CD4-positive, alpha-beta T cell (primary cell): ENCODE measurements at regions not wholly inside any gene's neighbourhood (a gene's known extent, or its start where the extent isn't known, plus 50 kb on each side); places are given as distances from the start of the nearest gene placed in this dataset.
A peak's percentile ranks its signal among the peaks of the same experiment; 100 is the strongest.

Experiments used
- ATAC-seq: fragments of 200-7000 bp; cut with Tn5 transposase; one replicate; pipeline ENCODE4 v1.10.0; 2022; ENCODE audit warnings: mild to moderate bottlenecking; ENCODE audit not compliant: poor library complexity
- CTCF ChIA-PET: fragments of 350-600 bp; sonication (Branson Sonifier 250); formaldehyde crosslinking; loops from one replicate; lab custom pipeline; 2021; ENCODE audit warnings: antibody characterized with exemption, inconsistent platforms; lab: Charles Lee
- POLR2A ChIA-PET: fragments of 350-600 bp; sonication (Branson Sonifier 250); formaldehyde crosslinking; loops from one replicate; lab custom pipeline; 2021; ENCODE audit warnings: antibody characterized with exemption, inconsistent platforms; lab: Charles Lee
- DNase-seq, 14 experiments: peaks; one replicate each; pipeline ENCODE4 v3.0.0-alpha.2; 2013 to 2020; ENCODE audit warnings: mixed read lengths in 2 of 14
- H3K27ac ChIP-seq, 2 donors: one replicate each; pipeline versions ENCODE4 v1.5.1 to v1.7.0; 2013; ENCODE audit warnings: low read length in 2 of 2, low read depth in 1 of 2, mild to moderate bottlenecking in 1 of 2
- H3K27me3 ChIP-seq, 2 experiments: 1 replicate in 1 of 2; 2 replicates in 1 of 2; pipeline versions ENCODE4 v1.6.1 to v1.7.0; 2013; ENCODE audit warnings: low read length in 2 of 2, control low read depth in 1 of 2, mild to moderate bottlenecking in 1 of 2, moderate library complexity in 1 of 2; ENCODE audit not compliant: insufficient read depth in 2 of 2, control insufficient read depth in 1 of 2
- H3K36me3 ChIP-seq: one replicate; pipeline ENCODE4 v1.6.1; 2013; ENCODE audit warnings: low read length, control low read depth; ENCODE audit not compliant: insufficient read depth
- H3K4me1 ChIP-seq: one replicate; pipeline ENCODE4 v1.6.1; 2013; ENCODE audit warnings: low read length, control low read depth; ENCODE audit not compliant: insufficient read depth
- H3K4me3 ChIP-seq: one replicate; pipeline ENCODE4 v1.5.1; 2013; ENCODE audit warnings: mild to moderate bottlenecking, low read length, moderate library complexity
- H3K9me3 ChIP-seq, 2 experiments: 1 replicate in 1 of 2; 2 replicates in 1 of 2; pipeline versions ENCODE4 v1.6.1 to v1.7.0; 2013; ENCODE audit warnings: low read length in 2 of 2, mild to moderate bottlenecking in 2 of 2, control low read depth in 1 of 2, moderate library complexity in 1 of 2; ENCODE audit not compliant: control insufficient read depth in 1 of 2, insufficient read depth in 1 of 2
- H3K27ac Mint-ChIP-seq: one replicate; pipeline ENCODE4 v1.8.0; 2020; ENCODE audit warnings: mixed read lengths
- H3K27me3 Mint-ChIP-seq: one replicate; pipeline ENCODE4 v1.8.0; 2021; ENCODE audit warnings: mixed read lengths
- H3K36me3 Mint-ChIP-seq: one replicate; pipeline ENCODE4 v1.8.0; 2021; ENCODE audit warnings: low read depth, mixed read lengths
- H3K4me1 Mint-ChIP-seq: one replicate; pipeline ENCODE4 v1.8.0; 2021; ENCODE audit warnings: low read depth, mixed read lengths
- H3K4me3 Mint-ChIP-seq: one replicate; pipeline ENCODE4 v1.8.0; 2020; ENCODE audit warnings: mild to moderate bottlenecking, mixed read lengths
- H3K9me3 Mint-ChIP-seq: one replicate; pipeline ENCODE4 v1.8.0; 2020; ENCODE audit warnings: mixed read lengths
- intact Hi-C, 2 experiments: fragments of 100-400 bp; cut with DNase I in 1 of 2; cut with micrococcal nuclease in 1 of 2; formaldehyde crosslinking; loops; one replicate each; pipeline versions ENCODE4 v1.15.1 to v1.9.0; 2023 to 2025; cut with DNase I, micrococcal nuclease
- TF ChIP-seq, protein P1 (sequence below): fragments of 200-600 bp; IDR thresholded peaks from one replicate; pipeline ENCODE4 v1.8.0; 2022; ENCODE audit warnings: antibody characterized with exemption, mild to moderate bottlenecking

- Mint-ChIP-seq H3K27ac (no peak overlapping the region), H3K36me3 (no peaks in the 10 kb centered on the region), H3K4me3 (no peak overlapping the region), H3K27me3 (no peaks in the 10 kb centered on the region), H3K9me3 (no peaks in the 10 kb centered on the region), H3K4me1 (no peaks in the 10 kb centered on the region)
- Histone ChIP-seq H3K27ac (no peak overlapping the region), H3K9me3 (no peaks in the 10 kb centered on the region), H3K36me3 (no peaks in the 10 kb centered on the region), H3K4me3 (no peak overlapping the region), H3K4me1 (no peaks in the 10 kb centered on the region), H3K27me3 (no peaks in the 10 kb centered on the region)
- TF ChIP-seq, protein P1, sequence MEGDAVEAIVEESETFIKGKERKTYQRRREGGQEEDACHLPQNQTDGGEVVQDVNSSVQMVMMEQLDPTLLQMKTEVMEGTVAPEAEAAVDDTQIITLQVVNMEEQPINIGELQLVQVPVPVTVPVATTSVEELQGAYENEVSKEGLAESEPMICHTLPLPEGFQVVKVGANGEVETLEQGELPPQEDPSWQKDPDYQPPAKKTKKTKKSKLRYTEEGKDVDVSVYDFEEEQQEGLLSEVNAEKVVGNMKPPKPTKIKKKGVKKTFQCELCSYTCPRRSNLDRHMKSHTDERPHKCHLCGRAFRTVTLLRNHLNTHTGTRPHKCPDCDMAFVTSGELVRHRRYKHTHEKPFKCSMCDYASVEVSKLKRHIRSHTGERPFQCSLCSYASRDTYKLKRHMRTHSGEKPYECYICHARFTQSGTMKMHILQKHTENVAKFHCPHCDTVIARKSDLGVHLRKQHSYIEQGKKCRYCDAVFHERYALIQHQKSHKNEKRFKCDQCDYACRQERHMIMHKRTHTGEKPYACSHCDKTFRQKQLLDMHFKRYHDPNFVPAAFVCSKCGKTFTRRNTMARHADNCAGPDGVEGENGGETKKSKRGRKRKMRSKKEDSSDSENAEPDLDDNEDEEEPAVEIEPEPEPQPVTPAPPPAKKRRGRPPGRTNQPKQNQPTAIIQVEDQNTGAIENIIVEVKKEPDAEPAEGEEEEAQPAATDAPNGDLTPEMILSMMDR, result no peak
- no peak for DNase-seq
- ChIA-PET CTCF (no interaction called here), POLR2A (no interaction called here)
- intact Hi-C loops, result no loop called here
- no peak for ATAC-seq
These were observed 450.3 kb upstream of the GJE1 start for GRCh38 chr6:141682391-141682790.

GRCh38 chr6:141677598-141678211, 455.0 kb upstream of the GJE1 start:
- H3K27me3 Mint-ChIP-seq, result no peaks in the 10 kb centered on the region
- H3K36me3 Mint-ChIP-seq, result no peaks in the 10 kb centered on the region
- Histone ChIP-seq H3K27me3 (no peaks in the 10 kb centered on the region), H3K36me3 (no peaks in the 10 kb centered on the region), H3K4me1 (no peaks in the 10 kb centered on the region), H3K4me3 (no peak overlapping the region), H3K27ac (no peak overlapping the region), H3K9me3 (no peaks in the 10 kb centered on the region)
- no peaks in the 10 kb centered on the region for H3K4me1 Mint-ChIP-seq
- TF ChIP-seq, protein P1, result peak; percentile 52
- ATAC-seq (no peak), DNase-seq (peak in 3 of 14 experiments; percentile 17 to 44 (median 35))
- no peaks in the 10 kb centered on the region for H3K9me3 Mint-ChIP-seq
- no peak overlapping the region for H3K27ac Mint-ChIP-seq
- intact Hi-C loops, result loop anchor here (2.0 to 5.0 kb wide), 2 partner anchors 435 to 530 kb away; no protein-coding TSS in a partner anchor
- POLR2A ChIA-PET, result interaction anchor here (0.7 kb wide), 1 partner anchor 720 kb away, joined by 3 read pairs; no protein-coding TSS in a partner anchor
- no peak overlapping the region for H3K4me3 Mint-ChIP-seq
- CTCF ChIA-PET, result no interaction called here

DNA sequence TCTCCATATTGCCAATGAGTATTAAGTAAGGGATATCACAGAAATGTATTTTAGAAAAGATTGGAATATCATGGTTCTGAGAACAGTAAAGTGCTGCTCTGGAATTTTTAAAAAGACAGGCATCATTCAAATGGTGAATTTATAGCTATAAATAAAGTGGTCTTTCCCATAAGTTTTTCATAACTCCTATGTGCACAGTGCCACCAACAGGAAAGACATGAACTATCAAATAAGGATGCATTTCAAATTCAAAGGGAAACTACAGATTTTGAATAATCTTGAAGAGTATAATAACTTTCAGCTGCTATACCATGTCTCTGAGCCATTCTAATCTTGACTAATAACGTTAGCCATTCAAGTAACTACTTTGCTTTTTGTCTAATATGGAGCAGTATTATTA, 456.8 kb upstream of the GJE1 start:
- no peaks in the 10 kb centered on the region for H3K36me3 ChIP-seq
- POLR2A ChIA-PET, result no interaction called here
- TF ChIP-seq, protein P1, result no peak
- H3K36me3 Mint-ChIP-seq, result no peaks in the 10 kb centered on the region
- no peaks in the 10 kb centered on the region for H3K9me3 ChIP-seq
- H3K4me3 Mint-ChIP-seq, result no peak overlapping the region
- H3K27me3 Mint-ChIP-seq, result peaks cover 5% of the 10 kb centered on the region
- CTCF ChIA-PET, result interaction anchor here (1.0 kb wide), 1 partner anchor 8 kb away, joined by 3 read pairs; no protein-coding TSS in a partner anchor
- H3K4me1 ChIP-seq, result no peaks in the 10 kb centered on the region
- H3K27me3 ChIP-seq, result no peaks in the 10 kb centered on the region
- DNase-seq (no peak), ATAC-seq (no peak)
- intact Hi-C loops, result loop anchor here (2.0 to 5.0 kb wide), 2 partner anchors 437 to 531 kb away; no protein-coding TSS in a partner anchor
- H3K4me3 ChIP-seq, result no peak overlapping the region
- no peak overlapping the region for H3K27ac ChIP-seq
- H3K4me1 Mint-ChIP-seq, result no peaks in the 10 kb centered on the region
- H3K9me3 Mint-ChIP-seq, result no peaks in the 10 kb centered on the region
- no peak overlapping the region for H3K27ac Mint-ChIP-seq
